WTC11 (cell line): ENCODE measurements at regions not wholly inside any gene's neighbourhood (a gene's known extent, or its start where the extent isn't known, plus 50 kb on each side); places are given as distances from the start of the nearest gene placed in this dataset.

ENCODE experiments used
- ATAC-seq: fragments of 200-7000 bp; cut with Tn5 transposase; 2 replicates; pipeline ENCODE4 v1.10.0; 2021; ENCODE audit warnings: mild to moderate bottlenecking, moderate library complexity
- CTCF ChIA-PET: fragments of 300-600 bp; sonication (Branson Sonifier 250); formaldehyde crosslinking; loops from one replicate; lab custom pipeline; 2021; ENCODE audit warnings: antibody characterized with exemption; lab: Charles Lee
- POLR2A ChIA-PET: fragments of 350-600 bp; sonication (Branson Sonifier 250); formaldehyde crosslinking; loops from one replicate; lab custom pipeline; 2021; ENCODE audit warnings: antibody characterized with exemption; lab: Charles Lee
- DNase-seq: peaks from one replicate; pipeline ENCODE4 v3.0.0; 2021; ENCODE audit warnings: low spot score
- H3K27ac Mint-ChIP-seq: 2 replicates; pipeline ENCODE4 v1.8.0; 2021; ENCODE audit warnings: mixed read lengths
- H3K27me3 Mint-ChIP-seq: 2 replicates; pipeline ENCODE4 v1.8.0; 2021; ENCODE audit warnings: low read depth, mild to moderate bottlenecking, moderate library complexity, mixed read lengths
- H3K36me3 Mint-ChIP-seq: 2 replicates; pipeline ENCODE4 v1.8.0; 2021; ENCODE audit warnings: mixed read lengths
- H3K4me1 Mint-ChIP-seq: 2 replicates; pipeline ENCODE4 v1.8.0; 2022; ENCODE audit warnings: mixed read lengths
- H3K4me3 Mint-ChIP-seq: 2 replicates; pipeline ENCODE4 v1.8.0; 2021; ENCODE audit warnings: mild to moderate bottlenecking, moderate library complexity, mixed read lengths
- H3K9me3 Mint-ChIP-seq: 2 replicates; pipeline ENCODE4 v1.8.0; 2021; ENCODE audit warnings: mixed read lengths
- CBFB ChIP-seq: sonication (generic); formaldehyde crosslinking; IDR thresholded peaks from 2 replicates; pipeline ENCODE4 v1.8.1; 2022; ENCODE audit warnings: mild to moderate bottlenecking, low read depth, missing genetic modification reagents
- ESRRA ChIP-seq: sonication (generic); formaldehyde crosslinking; IDR thresholded peaks from 2 replicates; pipeline ENCODE4 v1.8.1; 2022; ENCODE audit warnings: mild to moderate bottlenecking, missing genetic modification reagents, borderline replicate concordance
- ETV6 ChIP-seq: sonication (generic); formaldehyde crosslinking; IDR thresholded peaks from 2 replicates; pipeline ENCODE4 v1.8.1; 2022; ENCODE audit warnings: mild to moderate bottlenecking, missing genetic modification reagents
- FOXJ3 ChIP-seq: sonication (generic); formaldehyde crosslinking; IDR thresholded peaks from 2 replicates; pipeline ENCODE4 v1.9.0; 2021; ENCODE audit warnings: missing genetic modification reagents, mild to moderate bottlenecking, borderline replicate concordance
- FOXP1 ChIP-seq: sonication (generic); formaldehyde crosslinking; IDR thresholded peaks from 2 replicates; pipeline ENCODE4 v1.8.0; 2022; ENCODE audit warnings: missing genetic modification reagents, mild to moderate bottlenecking, moderate library complexity, borderline replicate concordance
- GABPB1 ChIP-seq: sonication (generic); formaldehyde crosslinking; IDR thresholded peaks from 2 replicates; pipeline ENCODE4 v1.8.1; 2023; ENCODE audit warnings: mild to moderate bottlenecking, missing genetic modification reagents
- NFE2L1 ChIP-seq: sonication (generic); formaldehyde crosslinking; IDR thresholded peaks from 2 replicates; pipeline ENCODE4 v1.8.1; 2023; ENCODE audit warnings: missing genetic modification reagents
- NFYB ChIP-seq: sonication (generic); formaldehyde crosslinking; conservative IDR thresholded peaks from 2 replicates; pipeline ENCODE4 v1.8.0; 2022; ENCODE audit warnings: low read depth, missing genetic modification reagents
- NR2C2 ChIP-seq: sonication (generic); formaldehyde crosslinking; IDR thresholded peaks from 2 replicates; pipeline ENCODE4 v1.8.0; 2022; ENCODE audit warnings: mild to moderate bottlenecking, missing genetic modification reagents
- SP1 ChIP-seq: sonication (generic); formaldehyde crosslinking; conservative IDR thresholded peaks from 2 replicates; pipeline ENCODE4 v1.8.1; 2022; ENCODE audit warnings: missing genetic modification reagents
- TEAD1 ChIP-seq: sonication (generic); formaldehyde crosslinking; IDR thresholded peaks from 2 replicates; pipeline ENCODE4 v1.8.0; 2022; ENCODE audit warnings: mild to moderate bottlenecking, missing genetic modification reagents
- TEAD4 ChIP-seq: sonication (generic); formaldehyde crosslinking; IDR thresholded peaks from 2 replicates; pipeline ENCODE4 v1.8.0; 2022; ENCODE audit warnings: mild to moderate bottlenecking, missing genetic modification reagents
- ZNF219 ChIP-seq: sonication (generic); formaldehyde crosslinking; IDR thresholded peaks from 2 replicates; pipeline ENCODE4 v1.8.0; 2023; ENCODE audit warnings: missing genetic modification reagents, mild to moderate bottlenecking, borderline replicate concordance
- ZNF317 ChIP-seq: sonication (generic); formaldehyde crosslinking; IDR thresholded peaks from 2 replicates; pipeline ENCODE4 v1.8.1; 2023; ENCODE audit warnings: low read depth, mild to moderate bottlenecking, moderate library complexity, missing genetic modification reagents, borderline replicate concordance
- ZNF423 ChIP-seq: fragments of 250-450 bp; sonication (Bioruptor Pico); IDR thresholded peaks from 2 replicates; pipeline ENCODE4 v2.1.2; 2022; ENCODE audit warnings: mild to moderate bottlenecking, moderate library complexity
- ZNF671 ChIP-seq: fragments of 250-450 bp; sonication (Bioruptor Pico); IDR thresholded peaks from 2 replicates; pipeline ENCODE4 v1.8.0; 2021; ENCODE audit warnings: mild to moderate bottlenecking
- TF ChIP-seq, protein P1 (sequence below): fragments of 250-450 bp; sonication (Bioruptor Pico); IDR thresholded peaks from 2 replicates; pipeline ENCODE4 v1.9.0; 2021; ENCODE audit warnings: mild to moderate bottlenecking
- TF ChIP-seq, protein P2 (sequence below): sonication (generic); formaldehyde crosslinking; IDR thresholded peaks from 2 replicates; pipeline ENCODE4 v1.8.0; 2022; ENCODE audit warnings: mild to moderate bottlenecking, missing genetic modification reagents
- TF ChIP-seq, protein P3 (sequence below): fragments of 250-450 bp; sonication (Bioruptor Pico); IDR thresholded peaks from 2 replicates; pipeline ENCODE4 v1.9.0; 2021; ENCODE audit warnings: moderate library complexity, mild to moderate bottlenecking, inconsistent platforms, borderline replicate concordance
- TF ChIP-seq, protein P4 (sequence below): sonication (generic); formaldehyde crosslinking; IDR thresholded peaks from 2 replicates; pipeline ENCODE4 v1.8.0; 2023; ENCODE audit warnings: missing genetic modification reagents
- TF ChIP-seq, protein P5 (sequence below): fragments of 250-450 bp; sonication (Bioruptor Pico); IDR thresholded peaks from 2 replicates; pipeline ENCODE4 v1.9.0; 2021; ENCODE audit warnings: mild to moderate bottlenecking
- TF ChIP-seq, protein P6 (sequence below): sonication (generic); formaldehyde crosslinking; IDR thresholded peaks from 2 replicates; pipeline ENCODE4 v1.8.1; 2023; ENCODE audit warnings: mild to moderate bottlenecking, missing genetic modification reagents

DNA sequence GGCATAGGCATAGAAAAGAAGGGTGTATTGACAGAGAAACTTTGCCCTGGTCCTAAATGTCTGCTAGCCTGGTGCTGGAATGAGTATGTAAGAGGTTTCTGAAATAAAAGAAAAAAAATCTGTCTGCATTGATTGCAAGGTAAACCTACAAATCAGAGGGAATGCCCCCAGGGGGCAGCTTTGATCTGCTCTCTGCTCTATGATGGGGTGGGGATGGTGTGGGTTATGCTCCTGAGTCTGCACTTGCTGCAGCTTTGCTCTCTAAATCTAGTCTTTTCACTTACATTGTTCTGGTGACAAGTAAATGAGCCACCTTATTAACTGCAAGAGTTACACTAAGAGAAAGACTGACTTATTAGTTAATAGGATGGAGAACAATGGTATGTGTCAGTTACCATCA lies 468.4 kb upstream of the STXBP6 start:
- Mint-ChIP-seq H3K4me1 (peaks cover 17% of the 10 kb centered on the region), H3K36me3 (peaks cover 5% of the 10 kb centered on the region; the same call in 1 of the 2 replicates)
- TF ChIP-seq ZNF219 = no peak
- no peak for TF ChIP-seq TEAD4 (CRISPR knock-in tag)
- TF ChIP-seq ZNF317 (CRISPR knock-in tag) = no peak
- no peak for TF ChIP-seq FOXJ3
- TF ChIP-seq, protein P1, sequence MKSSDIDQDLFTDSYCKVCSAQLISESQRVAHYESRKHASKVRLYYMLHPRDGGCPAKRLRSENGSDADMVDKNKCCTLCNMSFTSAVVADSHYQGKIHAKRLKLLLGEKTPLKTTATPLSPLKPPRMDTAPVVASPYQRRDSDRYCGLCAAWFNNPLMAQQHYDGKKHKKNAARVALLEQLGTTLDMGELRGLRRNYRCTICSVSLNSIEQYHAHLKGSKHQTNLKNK = no peak
- no peak for TF ChIP-seq ESRRA (CRISPR knock-in tag)
- no peak for TF ChIP-seq NFYB (CRISPR knock-in tag)
- no peak for TF ChIP-seq FOXP1 (CRISPR knock-in tag)
- TF ChIP-seq TEAD1 (CRISPR knock-in tag) = no peak
- TF ChIP-seq, protein P2, sequence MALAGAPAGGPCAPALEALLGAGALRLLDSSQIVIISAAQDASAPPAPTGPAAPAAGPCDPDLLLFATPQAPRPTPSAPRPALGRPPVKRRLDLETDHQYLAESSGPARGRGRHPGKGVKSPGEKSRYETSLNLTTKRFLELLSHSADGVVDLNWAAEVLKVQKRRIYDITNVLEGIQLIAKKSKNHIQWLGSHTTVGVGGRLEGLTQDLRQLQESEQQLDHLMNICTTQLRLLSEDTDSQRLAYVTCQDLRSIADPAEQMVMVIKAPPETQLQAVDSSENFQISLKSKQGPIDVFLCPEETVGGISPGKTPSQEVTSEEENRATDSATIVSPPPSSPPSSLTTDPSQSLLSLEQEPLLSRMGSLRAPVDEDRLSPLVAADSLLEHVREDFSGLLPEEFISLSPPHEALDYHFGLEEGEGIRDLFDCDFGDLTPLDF (CRISPR knock-in tag) = no peak
- TF ChIP-seq, protein P3, sequence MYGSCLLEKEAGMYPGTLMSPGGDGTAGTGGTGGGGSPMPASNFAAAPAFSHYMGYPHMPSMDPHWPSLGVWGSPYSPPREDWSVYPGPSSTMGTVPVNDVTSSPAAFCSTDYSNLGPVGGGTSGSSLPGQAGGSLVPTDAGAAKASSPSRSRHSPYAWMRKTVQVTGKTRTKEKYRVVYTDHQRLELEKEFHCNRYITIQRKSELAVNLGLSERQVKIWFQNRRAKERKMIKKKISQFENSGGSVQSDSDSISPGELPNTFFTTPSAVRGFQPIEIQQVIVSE (CRISPR knock-in tag) = no peak
- TF ChIP-seq, all 79 proteins: peak for 0
- ChIA-PET POLR2A (no interaction called here), CTCF (interaction anchor here (0.7 to 1.4 kb wide), 2 partner anchors 19 kb away, joined by 3 to 7 read pairs; no protein-coding TSS in a partner anchor)
- Mint-ChIP-seq H3K27ac (no peak overlapping the region), H3K9me3 (peaks cover 19% of the 10 kb centered on the region), H3K27me3 (no peaks in the 10 kb centered on the region), H3K4me3 (no peak overlapping the region)
- DNase-seq (peak; percentile 13), ATAC-seq (no peak)

DNA sequence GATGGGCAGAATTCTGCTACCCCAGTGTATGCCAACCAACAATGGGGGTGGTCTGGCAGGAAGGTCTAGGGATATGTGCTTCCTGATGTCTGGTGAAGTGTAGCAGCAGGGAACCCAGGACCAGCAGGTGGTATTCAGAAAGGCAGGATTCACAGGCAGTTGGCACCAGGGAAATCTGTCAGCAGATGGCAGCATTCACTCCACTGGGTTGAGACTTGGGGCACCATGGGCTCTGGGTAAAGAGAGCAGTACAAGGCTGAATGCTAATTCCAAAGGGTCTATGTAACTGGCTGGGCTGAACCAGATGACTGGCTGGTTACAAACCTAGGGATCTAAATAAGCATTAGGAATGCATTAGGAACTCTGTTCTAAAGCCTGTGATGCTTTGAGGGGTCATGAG lies 466.9 kb upstream of the STXBP6 start:
- peaks cover 30% of the 10 kb centered on the region for H3K9me3 Mint-ChIP-seq
- CTCF ChIA-PET = no interaction called here
- ATAC-seq = peak; percentile 84
- H3K27ac Mint-ChIP-seq = no peak overlapping the region
- peak; percentile 48 for DNase-seq
- H3K4me3 Mint-ChIP-seq = no peak overlapping the region
- H3K27me3 Mint-ChIP-seq = no peaks in the 10 kb centered on the region; the same call in 1 of the 2 replicates
- H3K4me1 Mint-ChIP-seq = peaks cover 5% of the 10 kb centered on the region
- no peak for TF ChIP-seq NFE2L1
- TF ChIP-seq, protein P4, sequence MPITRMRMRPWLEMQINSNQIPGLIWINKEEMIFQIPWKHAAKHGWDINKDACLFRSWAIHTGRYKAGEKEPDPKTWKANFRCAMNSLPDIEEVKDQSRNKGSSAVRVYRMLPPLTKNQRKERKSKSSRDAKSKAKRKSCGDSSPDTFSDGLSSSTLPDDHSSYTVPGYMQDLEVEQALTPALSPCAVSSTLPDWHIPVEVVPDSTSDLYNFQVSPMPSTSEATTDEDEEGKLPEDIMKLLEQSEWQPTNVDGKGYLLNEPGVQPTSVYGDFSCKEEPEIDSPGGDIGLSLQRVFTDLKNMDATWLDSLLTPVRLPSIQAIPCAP = no peak
- no peak for TF ChIP-seq GABPB1 (CRISPR knock-in tag)
- TF ChIP-seq, protein P5, sequence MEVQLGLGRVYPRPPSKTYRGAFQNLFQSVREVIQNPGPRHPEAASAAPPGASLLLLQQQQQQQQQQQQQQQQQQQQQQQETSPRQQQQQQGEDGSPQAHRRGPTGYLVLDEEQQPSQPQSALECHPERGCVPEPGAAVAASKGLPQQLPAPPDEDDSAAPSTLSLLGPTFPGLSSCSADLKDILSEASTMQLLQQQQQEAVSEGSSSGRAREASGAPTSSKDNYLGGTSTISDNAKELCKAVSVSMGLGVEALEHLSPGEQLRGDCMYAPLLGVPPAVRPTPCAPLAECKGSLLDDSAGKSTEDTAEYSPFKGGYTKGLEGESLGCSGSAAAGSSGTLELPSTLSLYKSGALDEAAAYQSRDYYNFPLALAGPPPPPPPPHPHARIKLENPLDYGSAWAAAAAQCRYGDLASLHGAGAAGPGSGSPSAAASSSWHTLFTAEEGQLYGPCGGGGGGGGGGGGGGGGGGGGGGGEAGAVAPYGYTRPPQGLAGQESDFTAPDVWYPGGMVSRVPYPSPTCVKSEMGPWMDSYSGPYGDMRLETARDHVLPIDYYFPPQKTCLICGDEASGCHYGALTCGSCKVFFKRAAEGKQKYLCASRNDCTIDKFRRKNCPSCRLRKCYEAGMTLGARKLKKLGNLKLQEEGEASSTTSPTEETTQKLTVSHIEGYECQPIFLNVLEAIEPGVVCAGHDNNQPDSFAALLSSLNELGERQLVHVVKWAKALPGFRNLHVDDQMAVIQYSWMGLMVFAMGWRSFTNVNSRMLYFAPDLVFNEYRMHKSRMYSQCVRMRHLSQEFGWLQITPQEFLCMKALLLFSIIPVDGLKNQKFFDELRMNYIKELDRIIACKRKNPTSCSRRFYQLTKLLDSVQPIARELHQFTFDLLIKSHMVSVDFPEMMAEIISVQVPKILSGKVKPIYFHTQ (CRISPR knock-in tag) = no peak
- no peak for TF ChIP-seq ZNF671
- TF ChIP-seq, protein P6, sequence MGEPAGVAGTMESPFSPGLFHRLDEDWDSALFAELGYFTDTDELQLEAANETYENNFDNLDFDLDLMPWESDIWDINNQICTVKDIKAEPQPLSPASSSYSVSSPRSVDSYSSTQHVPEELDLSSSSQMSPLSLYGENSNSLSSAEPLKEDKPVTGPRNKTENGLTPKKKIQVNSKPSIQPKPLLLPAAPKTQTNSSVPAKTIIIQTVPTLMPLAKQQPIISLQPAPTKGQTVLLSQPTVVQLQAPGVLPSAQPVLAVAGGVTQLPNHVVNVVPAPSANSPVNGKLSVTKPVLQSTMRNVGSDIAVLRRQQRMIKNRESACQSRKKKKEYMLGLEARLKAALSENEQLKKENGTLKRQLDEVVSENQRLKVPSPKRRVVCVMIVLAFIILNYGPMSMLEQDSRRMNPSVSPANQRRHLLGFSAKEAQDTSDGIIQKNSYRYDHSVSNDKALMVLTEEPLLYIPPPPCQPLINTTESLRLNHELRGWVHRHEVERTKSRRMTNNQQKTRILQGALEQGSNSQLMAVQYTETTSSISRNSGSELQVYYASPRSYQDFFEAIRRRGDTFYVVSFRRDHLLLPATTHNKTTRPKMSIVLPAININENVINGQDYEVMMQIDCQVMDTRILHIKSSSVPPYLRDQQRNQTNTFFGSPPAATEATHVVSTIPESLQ = no peak
- TF ChIP-seq ZNF423 (CRISPR knock-in tag) = no peak
- no peak for TF ChIP-seq CBFB
- no peak for TF ChIP-seq ETV6
- TF ChIP-seq NR2C2 (CRISPR knock-in tag) = no peak
- TF ChIP-seq ESRRA (CRISPR knock-in tag) = no peak
- TF ChIP-seq SP1 = no peak
- TF ChIP-seq, all 79 proteins: peak for 0
- POLR2A ChIA-PET = no interaction called here
- peaks cover 11% of the 10 kb centered on the region for H3K36me3 Mint-ChIP-seq
